ENCODE measurements at regions not wholly inside any gene's neighbourhood (a gene's known extent, or its start where the extent isn't known, plus 50 kb on each side); places are given as distances from the start of the nearest gene placed in this dataset.

DNA sequence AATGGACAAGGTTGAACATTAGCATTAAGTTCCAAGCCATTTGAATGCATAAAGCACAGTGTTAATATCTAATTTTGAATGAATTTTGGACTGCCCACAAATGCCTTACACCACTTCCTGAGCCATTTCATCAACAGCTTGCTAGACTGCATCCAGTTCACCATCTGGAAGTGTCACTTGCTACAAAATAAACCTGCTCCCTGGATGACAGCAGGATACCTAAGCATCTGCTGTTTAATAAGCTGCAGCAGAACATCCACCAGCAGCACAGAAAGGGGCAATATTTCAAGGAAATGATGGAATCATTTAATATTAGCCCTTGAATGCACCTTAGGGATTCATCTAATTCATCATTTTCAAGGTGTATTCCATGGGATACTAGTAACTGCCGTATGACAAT is 76.6 kb upstream of the PCDH9 start:
- TF ChIP-seq, protein P1, sequence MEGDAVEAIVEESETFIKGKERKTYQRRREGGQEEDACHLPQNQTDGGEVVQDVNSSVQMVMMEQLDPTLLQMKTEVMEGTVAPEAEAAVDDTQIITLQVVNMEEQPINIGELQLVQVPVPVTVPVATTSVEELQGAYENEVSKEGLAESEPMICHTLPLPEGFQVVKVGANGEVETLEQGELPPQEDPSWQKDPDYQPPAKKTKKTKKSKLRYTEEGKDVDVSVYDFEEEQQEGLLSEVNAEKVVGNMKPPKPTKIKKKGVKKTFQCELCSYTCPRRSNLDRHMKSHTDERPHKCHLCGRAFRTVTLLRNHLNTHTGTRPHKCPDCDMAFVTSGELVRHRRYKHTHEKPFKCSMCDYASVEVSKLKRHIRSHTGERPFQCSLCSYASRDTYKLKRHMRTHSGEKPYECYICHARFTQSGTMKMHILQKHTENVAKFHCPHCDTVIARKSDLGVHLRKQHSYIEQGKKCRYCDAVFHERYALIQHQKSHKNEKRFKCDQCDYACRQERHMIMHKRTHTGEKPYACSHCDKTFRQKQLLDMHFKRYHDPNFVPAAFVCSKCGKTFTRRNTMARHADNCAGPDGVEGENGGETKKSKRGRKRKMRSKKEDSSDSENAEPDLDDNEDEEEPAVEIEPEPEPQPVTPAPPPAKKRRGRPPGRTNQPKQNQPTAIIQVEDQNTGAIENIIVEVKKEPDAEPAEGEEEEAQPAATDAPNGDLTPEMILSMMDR (IDR thresholded peaks at IDR 0.05): no peak
- TF ChIP-seq EP300 (IDR thresholded peaks at IDR 0.05; ENCODE audit: low read depth) (no peak), POLR2A (IDR thresholded peaks at IDR 0.05) (no peak), POLR2AphosphoS5 (IDR thresholded peaks at IDR 0.05) (no peak)

All from transverse colon (tissue), 4 donors.